ENCODE measurements at regions not wholly inside any gene's neighbourhood (a gene's known extent, or its start where the extent isn't known, plus 50 kb on each side); places are given as distances from the start of the nearest gene placed in this dataset.

GRCh38 chr3:94965867-94966475 is 903.1 kb downstream of the NSUN3 start:
- no peak for TF ChIP-seq CTCF (IDR thresholded peaks at IDR 0.05; ENCODE audit: low read depth, low read length, missing control alignments)
- DNase-seq (ENCODE audit: low read depth) = no peak
- no peak overlapping the region for H3K4me3 ChIP-seq (ENCODE audit: low read depth, low read length)

- TF ChIP-seq CTCF (IDR thresholded peaks at IDR 0.05; ENCODE audit: low read depth, low read length, missing control alignments) = no peak
- no peak overlapping the region for H3K4me3 ChIP-seq (ENCODE audit: low read depth, low read length)
- DNase-seq (ENCODE audit: low read depth) = no peak
Measured at GRCh38 chr3:94967196-94967595, 904.3 kb downstream of the NSUN3 start.

GRCh38 chr3:94968519-94968918 is 905.7 kb downstream of the NSUN3 start:
- no peak for TF ChIP-seq CTCF (IDR thresholded peaks at IDR 0.05; ENCODE audit: low read depth, low read length, missing control alignments)
- H3K4me3 ChIP-seq (ENCODE audit: low read depth, low read length) = no peak overlapping the region
- no peak for DNase-seq (ENCODE audit: low read depth)

- H3K4me3 ChIP-seq (ENCODE audit: low read depth, low read length) = no peak overlapping the region
- DNase-seq (ENCODE audit: low read depth) = no peak
- TF ChIP-seq CTCF (IDR thresholded peaks at IDR 0.05; ENCODE audit: low read depth, low read length, missing control alignments) = no peak
Measured at GRCh38 chr3:94972066-94972465, 909.2 kb downstream of the NSUN3 start.

GRCh38 chr3:94978084-94978483 is 915.2 kb downstream of the NSUN3 start:
- no peak for DNase-seq (ENCODE audit: low read depth)
- no peak for TF ChIP-seq CTCF (IDR thresholded peaks at IDR 0.05; ENCODE audit: low read depth, low read length, missing control alignments)
- no peak overlapping the region for H3K4me3 ChIP-seq (ENCODE audit: low read depth, low read length)

- TF ChIP-seq CTCF (IDR thresholded peaks at IDR 0.05; ENCODE audit: low read depth, low read length, missing control alignments) = no peak
- H3K4me3 ChIP-seq (ENCODE audit: low read depth, low read length) = no peak overlapping the region
- DNase-seq (ENCODE audit: low read depth) = no peak
Measured at GRCh38 chr3:94985778-94986177, 922.9 kb downstream of the NSUN3 start.

- DNase-seq (ENCODE audit: low read depth) = no peak
- TF ChIP-seq CTCF (IDR thresholded peaks at IDR 0.05; ENCODE audit: low read depth, low read length, missing control alignments) = no peak
Measured at GRCh38 chr3:94990952-94991705, 928.3 kb downstream of the NSUN3 start.

More at GRCh38 chr3:94990952-94991705, 928.3 kb downstream of the NSUN3 start:
- no peak overlapping the region for H3K4me3 ChIP-seq (ENCODE audit: low read depth, low read length)
